WTC11 (cell line): ENCODE measurements at regions not wholly inside any gene's neighbourhood (a gene's known extent, or its start where the extent isn't known, plus 50 kb on each side); places are given as distances from the start of the nearest gene placed in this dataset.

Source experiments
- ATAC-seq: fragments of 200-7000 bp; cut with Tn5 transposase; 2 replicates; pipeline ENCODE4 v1.10.0; 2021; ENCODE audit warnings: mild to moderate bottlenecking, moderate library complexity
- CTCF ChIA-PET: fragments of 300-600 bp; sonication (Branson Sonifier 250); formaldehyde crosslinking; loops from one replicate; lab custom pipeline; 2021; ENCODE audit warnings: antibody characterized with exemption; lab: Charles Lee
- POLR2A ChIA-PET: fragments of 350-600 bp; sonication (Branson Sonifier 250); formaldehyde crosslinking; loops from one replicate; lab custom pipeline; 2021; ENCODE audit warnings: antibody characterized with exemption; lab: Charles Lee
- DNase-seq: peaks from one replicate; pipeline ENCODE4 v3.0.0; 2021; ENCODE audit warnings: low spot score
- H3K27ac Mint-ChIP-seq: 2 replicates; pipeline ENCODE4 v1.8.0; 2021; ENCODE audit warnings: mixed read lengths
- H3K27me3 Mint-ChIP-seq: 2 replicates; pipeline ENCODE4 v1.8.0; 2021; ENCODE audit warnings: low read depth, mild to moderate bottlenecking, moderate library complexity, mixed read lengths
- H3K36me3 Mint-ChIP-seq: 2 replicates; pipeline ENCODE4 v1.8.0; 2021; ENCODE audit warnings: mixed read lengths
- H3K4me1 Mint-ChIP-seq: 2 replicates; pipeline ENCODE4 v1.8.0; 2022; ENCODE audit warnings: mixed read lengths
- H3K4me3 Mint-ChIP-seq: 2 replicates; pipeline ENCODE4 v1.8.0; 2021; ENCODE audit warnings: mild to moderate bottlenecking, moderate library complexity, mixed read lengths
- H3K9me3 Mint-ChIP-seq: 2 replicates; pipeline ENCODE4 v1.8.0; 2021; ENCODE audit warnings: mixed read lengths
- AR ChIP-seq: fragments of 250-450 bp; sonication (Bioruptor Pico); IDR thresholded peaks from 2 replicates; pipeline ENCODE4 v1.9.0; 2021; ENCODE audit warnings: mild to moderate bottlenecking
- ATF3 ChIP-seq: sonication (generic); formaldehyde crosslinking; conservative IDR thresholded peaks from 2 replicates; pipeline ENCODE4 v1.8.1; 2022; ENCODE audit warnings: mild to moderate bottlenecking, missing genetic modification reagents
- E2F1 ChIP-seq: sonication (generic); formaldehyde crosslinking; IDR thresholded peaks from 2 replicates; pipeline ENCODE4 v1.8.0; 2022; ENCODE audit warnings: mild to moderate bottlenecking, missing genetic modification reagents
- ELF4 ChIP-seq: sonication (generic); formaldehyde crosslinking; IDR thresholded peaks from 2 replicates; pipeline ENCODE4 v1.8.1; 2022; ENCODE audit warnings: low read depth, mild to moderate bottlenecking, moderate library complexity, missing genetic modification reagents
- FOXP1 ChIP-seq: sonication (generic); formaldehyde crosslinking; IDR thresholded peaks from 2 replicates; pipeline ENCODE4 v1.8.0; 2022; ENCODE audit warnings: missing genetic modification reagents, mild to moderate bottlenecking, moderate library complexity, borderline replicate concordance
- FOXP4 ChIP-seq: sonication (generic); formaldehyde crosslinking; IDR thresholded peaks from 2 replicates; pipeline ENCODE4 v1.8.0; 2022; ENCODE audit warnings: mild to moderate bottlenecking, missing genetic modification reagents
- GRHL2 ChIP-seq: fragments of 250-450 bp; sonication (Bioruptor Pico); IDR thresholded peaks from 2 replicates; pipeline ENCODE4 v1.8.0; 2022; ENCODE audit warnings: mild to moderate bottlenecking, moderate library complexity; ENCODE audit not compliant: insufficient replicate concordance, severe bottlenecking
- JAZF1 ChIP-seq: fragments of 250-450 bp; sonication (Bioruptor Pico); IDR thresholded peaks from 2 replicates; pipeline ENCODE4 v1.9.0; 2021; ENCODE audit warnings: moderate library complexity, mild to moderate bottlenecking, inconsistent platforms
- PREB ChIP-seq: sonication (generic); formaldehyde crosslinking; IDR thresholded peaks from 2 replicates; pipeline ENCODE4 v1.8.1; 2022; ENCODE audit warnings: mild to moderate bottlenecking, missing genetic modification reagents, moderate library complexity, borderline replicate concordance
- RELA ChIP-seq: sonication (generic); formaldehyde crosslinking; IDR thresholded peaks from 2 replicates; pipeline ENCODE4 v1.8.1; 2022; ENCODE audit warnings: missing genetic modification reagents, mild to moderate bottlenecking, borderline replicate concordance
- SMAD3 ChIP-seq: sonication (generic); formaldehyde crosslinking; IDR thresholded peaks from 2 replicates; pipeline ENCODE4 v1.8.0; 2022; ENCODE audit warnings: missing genetic modification reagents, mild to moderate bottlenecking, borderline replicate concordance
- SMAD4 ChIP-seq: sonication (generic); formaldehyde crosslinking; IDR thresholded peaks from 2 replicates; pipeline ENCODE4 v1.8.0; 2022; ENCODE audit warnings: mild to moderate bottlenecking, missing genetic modification reagents
- ZBTB43 ChIP-seq: sonication (generic); formaldehyde crosslinking; IDR thresholded peaks from 2 replicates; pipeline ENCODE4 v1.8.1; 2023; ENCODE audit warnings: mild to moderate bottlenecking, missing genetic modification reagents
- ZNF232 ChIP-seq: sonication (generic); formaldehyde crosslinking; IDR thresholded peaks from 2 replicates; pipeline ENCODE4 v1.8.0; 2022; ENCODE audit warnings: mild to moderate bottlenecking, missing genetic modification reagents
- ZNF263 ChIP-seq: sonication (generic); formaldehyde crosslinking; IDR thresholded peaks from 2 replicates; pipeline ENCODE4 v1.8.1; 2022; ENCODE audit warnings: low read depth, mild to moderate bottlenecking, moderate library complexity, missing genetic modification reagents
- ZNF423 ChIP-seq: fragments of 250-450 bp; sonication (Bioruptor Pico); IDR thresholded peaks from 2 replicates; pipeline ENCODE4 v2.1.2; 2022; ENCODE audit warnings: mild to moderate bottlenecking, moderate library complexity

GRCh38 chr6:15734118-15734897 is 71.5 kb upstream of the DTNBP1 start:
- TF ChIP-seq E2F1 (no peak), SMAD3 (no peak), AR (no peak), ZNF263 (no peak), ZBTB43 (no peak), ATF3 (CRISPR knock-in tag) (no peak), FOXP1 (CRISPR knock-in tag) (no peak)
- TF ChIP-seq, all 79 proteins: peak for 0
- H3K27ac Mint-ChIP-seq = no peak overlapping the region
- H3K36me3 Mint-ChIP-seq = peaks cover 4% of the 10 kb centered on the region
- no peak for ATAC-seq
- ChIA-PET CTCF (interaction anchor here (0.6 to 3.0 kb wide), 3 partner anchors 42 to 449 kb away, joined by 3 to 11 read pairs (median 6); no protein-coding TSS in a partner anchor), POLR2A (no interaction called here)
- no peaks in the 10 kb centered on the region for H3K27me3 Mint-ChIP-seq
- no peak for DNase-seq
- H3K4me1 Mint-ChIP-seq = peaks cover 17% of the 10 kb centered on the region
- H3K4me3 Mint-ChIP-seq = no peak overlapping the region
- H3K9me3 Mint-ChIP-seq = peaks cover 7% of the 10 kb centered on the region

- CTCF ChIA-PET = no interaction called here
- TF ChIP-seq FOXP4 (CRISPR knock-in tag) (no peak), SMAD4 (CRISPR knock-in tag) (no peak), PREB (no peak), ZNF423 (CRISPR knock-in tag) (no peak), RELA (CRISPR knock-in tag) (no peak), JAZF1 (CRISPR knock-in tag) (no peak), ELF4 (no peak), ZNF232 (CRISPR knock-in tag) (no peak), GRHL2 (CRISPR knock-in tag) (no peak)
- H3K36me3 Mint-ChIP-seq = no peaks in the 10 kb centered on the region
- POLR2A ChIA-PET = no interaction called here
- H3K27ac Mint-ChIP-seq = no peak overlapping the region
- H3K27me3 Mint-ChIP-seq = no peaks in the 10 kb centered on the region
- H3K4me1 Mint-ChIP-seq = peaks cover 12% of the 10 kb centered on the region
- no peak for DNase-seq
- no peak for ATAC-seq
- H3K4me3 Mint-ChIP-seq = no peak overlapping the region
- no peaks in the 10 kb centered on the region for H3K9me3 Mint-ChIP-seq
Observed at GRCh38 chr6:15730922-15731321, 68.1 kb upstream of the DTNBP1 start.
